NT2/D1 (cell line): ENCODE measurements at regions not wholly inside any gene's neighbourhood (a gene's known extent, or its start where the extent isn't known, plus 50 kb on each side); places are given as distances from the start of the nearest gene placed in this dataset.

Source experiments
- SUZ12 ChIP-seq: IDR thresholded peaks from 2 replicates; pipeline ENCODE4 v1.6.1; 2011; ENCODE audit not compliant: insufficient read length, insufficient read depth; ENCODE audit errors: extremely low read depth
- YY1 ChIP-seq: IDR thresholded peaks from 2 replicates; pipeline ENCODE4 v1.6.1; 2011; ENCODE audit not compliant: insufficient read length, insufficient read depth
- ZNF274 ChIP-seq: IDR thresholded peaks from 2 replicates; pipeline ENCODE4 v1.6.1; 2011; ENCODE audit warnings: mild to moderate bottlenecking, low read depth, low read length

GRCh38 chr11:97622795-97623194 lies 1233.0 kb downstream of the JRKL start:
- TF ChIP-seq SUZ12 (no peak), ZNF274 (no peak), YY1 (no peak)
